GM19468 (cell line): ENCODE measurements at regions not wholly inside any gene's neighbourhood (a gene's known extent, or its start where the extent isn't known, plus 50 kb on each side); places are given as distances from the start of the nearest gene placed in this dataset.

ENCODE experiments used
- ATAC-seq: cut with Tn5 transposase; IDR thresholded peaks from one replicate; pipeline ENCODE4 v1.9.1; 2021; ENCODE audit warnings: mild to moderate bottlenecking, moderate library complexity, moderate number of reproducible peaks; ENCODE audit not compliant: unreplicated experiment; ENCODE audit errors: extremely low read depth

- no peak for ATAC-seq
Observed at GRCh38 chr2:16015210-16015902, 75.0 kb downstream of the MYCN start.

DNA sequence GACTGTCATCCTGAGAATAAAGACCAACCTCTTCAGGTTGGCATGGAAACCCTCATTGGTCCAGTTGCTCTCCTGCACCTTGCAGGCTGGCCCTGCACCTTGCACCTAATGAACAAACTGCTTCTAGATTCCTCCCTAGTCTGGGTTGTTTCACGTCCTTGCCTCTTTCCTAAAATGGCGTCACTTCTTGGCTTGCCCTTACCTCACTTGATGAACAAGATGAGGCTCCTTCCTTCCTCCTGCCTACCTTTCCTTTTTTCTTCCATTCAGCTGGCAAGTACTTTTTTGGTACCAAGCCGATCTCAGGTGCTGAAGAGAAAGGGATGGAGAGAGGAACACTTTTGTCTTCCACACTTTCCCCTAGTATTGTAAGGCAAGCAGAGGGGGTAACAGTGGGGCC lies 74.5 kb downstream of the MYCN start:
- no peak for ATAC-seq

GRCh38 chr2:16014041-16014787 lies 73.9 kb downstream of the MYCN start:
- ATAC-seq, result no peak

DNA sequence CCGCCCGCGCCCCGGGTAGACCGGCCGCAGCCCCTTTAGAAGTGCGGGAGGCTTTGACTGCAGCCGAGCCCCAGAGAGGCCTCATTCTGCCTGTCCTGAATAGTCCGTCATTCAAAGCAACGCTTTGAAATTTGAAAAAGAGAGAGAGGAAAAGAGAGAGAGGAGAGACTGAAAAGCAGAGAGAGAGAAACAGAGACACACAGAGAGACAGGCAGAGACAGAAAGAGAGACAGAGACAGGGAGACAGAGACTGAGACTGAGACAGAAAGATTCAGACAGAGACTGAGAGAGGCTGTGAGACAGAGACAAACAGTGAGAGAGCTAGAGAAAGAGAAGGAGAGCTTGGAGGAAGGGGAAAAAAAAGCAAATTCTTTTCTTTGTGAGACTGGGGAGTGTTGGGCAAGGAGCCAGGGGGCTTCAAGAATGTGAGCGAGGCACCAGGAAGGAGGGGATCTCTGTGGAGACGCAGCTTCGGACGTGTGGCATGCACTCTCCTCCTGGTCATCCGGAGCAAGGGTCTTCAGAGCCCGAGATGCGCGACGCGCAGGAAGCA lies 73.1 kb downstream of the MYCN start:
- ATAC-seq, result no peak

GRCh38 chr2:16012626-16013358 lies 72.4 kb downstream of the MYCN start:
- no peak for ATAC-seq

DNA sequence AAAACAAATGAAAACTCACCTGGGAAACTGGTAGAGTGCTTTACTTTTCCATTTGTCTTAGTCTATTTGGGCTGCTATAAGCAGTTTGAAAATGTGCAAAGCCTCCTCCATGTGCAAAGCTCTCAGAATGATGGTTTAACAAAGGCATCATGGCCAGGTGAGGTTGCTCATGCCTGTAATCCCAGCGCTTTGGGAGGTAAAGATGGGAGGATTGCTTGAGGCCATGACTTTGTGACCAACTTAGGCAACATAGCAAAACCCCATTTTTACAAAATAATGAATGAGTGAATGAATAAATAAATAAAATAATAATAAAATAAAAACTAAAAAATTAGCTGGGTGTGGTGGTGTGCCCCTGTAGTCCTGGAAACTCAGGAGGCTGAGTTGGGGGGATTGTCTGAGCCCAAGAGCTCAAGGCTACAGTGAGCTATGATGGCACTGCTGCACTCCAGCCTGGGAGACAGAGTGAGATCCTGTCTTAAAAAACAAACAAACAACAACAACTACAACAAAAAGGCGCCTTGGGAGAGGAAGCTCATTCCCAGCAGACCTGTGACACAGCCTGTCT lies 71.8 kb downstream of the MYCN start:
- no peak for ATAC-seq

DNA sequence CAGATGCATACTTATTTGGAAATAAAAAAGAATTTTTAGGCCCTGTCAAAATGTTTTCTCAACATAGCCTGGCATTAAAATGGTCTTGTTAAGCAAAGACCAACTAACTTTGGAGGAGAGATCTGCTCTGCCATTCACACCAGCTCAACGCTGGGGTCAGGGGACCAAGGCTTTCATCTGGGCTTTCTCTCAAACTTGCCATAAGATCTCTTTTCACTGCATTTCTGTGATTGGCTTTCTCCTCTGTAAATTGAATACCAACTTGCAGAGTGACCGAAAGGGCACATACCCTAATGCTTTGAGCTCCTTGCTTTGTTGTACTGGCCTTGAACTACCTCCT lies 71.2 kb downstream of the MYCN start:
- ATAC-seq, result no peak

DNA sequence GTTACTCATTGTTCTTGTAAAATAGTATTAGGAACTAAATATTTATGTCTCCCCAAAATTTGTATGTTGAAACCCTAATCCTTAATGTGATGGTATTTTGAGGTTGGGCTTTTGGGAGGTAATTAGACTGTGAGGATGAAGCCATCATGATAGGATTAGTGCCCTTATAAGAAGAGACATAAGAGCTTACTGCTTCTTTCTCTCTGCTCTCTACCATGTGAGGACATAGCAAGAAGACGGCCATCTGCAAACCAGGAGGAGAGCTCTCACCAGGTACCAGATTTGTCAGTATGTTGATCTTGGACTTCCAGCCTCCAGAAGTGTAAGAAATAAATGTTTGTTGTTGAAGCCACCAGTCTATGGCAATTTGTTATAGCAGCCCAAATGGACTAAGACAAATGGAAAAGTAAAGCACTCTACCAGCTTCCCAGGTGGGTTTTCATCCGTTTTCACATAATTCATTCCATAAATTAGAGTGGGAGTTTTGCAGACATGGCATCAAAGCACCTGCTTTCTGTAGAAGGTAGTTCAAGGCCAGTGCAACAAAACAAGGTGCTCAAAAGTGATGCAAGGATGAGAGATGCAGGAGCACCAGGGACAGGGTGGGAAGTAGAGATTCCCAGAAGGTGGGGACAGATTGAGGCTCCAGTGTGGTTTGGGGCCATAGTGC lies 70.7 kb downstream of the MYCN start:
- ATAC-seq, result no peak

DNA sequence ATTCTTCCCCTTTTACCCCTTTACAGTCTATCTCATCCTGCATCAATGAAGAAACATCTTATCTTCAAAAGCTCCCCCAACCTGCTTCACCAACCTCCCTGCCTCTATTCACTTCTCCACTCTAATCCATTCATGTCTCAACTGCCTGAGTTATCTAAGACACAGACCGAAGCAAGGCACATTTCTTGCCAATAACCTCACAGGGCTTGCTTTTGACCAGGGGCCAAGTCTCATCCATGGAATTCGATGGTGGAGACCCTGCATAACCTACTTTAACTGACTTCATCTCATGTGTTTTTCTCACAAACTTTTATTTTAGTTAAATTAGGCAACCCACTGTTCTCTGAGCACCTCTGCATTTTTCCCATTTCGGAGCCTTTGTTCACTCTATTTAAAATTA lies 69.7 kb downstream of the MYCN start:
- no peak for ATAC-seq

- no peak for ATAC-seq
Observed at GRCh38 chr2:16009560-16009959, 69.2 kb downstream of the MYCN start.

DNA sequence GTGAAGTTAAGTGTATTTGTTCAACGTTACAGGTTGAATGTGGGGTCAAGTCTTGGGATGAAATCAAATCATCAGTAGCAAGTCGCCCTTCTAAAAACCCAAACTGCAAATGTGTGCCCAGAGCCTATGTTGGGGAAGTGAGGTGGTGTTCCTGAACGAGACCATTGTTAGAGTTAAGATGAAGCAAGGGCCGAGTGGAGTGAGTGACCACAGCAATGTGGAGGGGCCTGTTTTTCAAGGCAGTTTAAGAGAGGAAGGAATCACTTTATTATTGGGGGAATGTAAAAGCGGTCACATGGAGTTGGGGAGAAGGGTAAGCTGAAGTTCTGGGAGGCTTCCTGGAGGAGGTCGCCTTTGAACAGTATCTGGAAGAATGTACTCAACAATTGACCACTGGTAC lies 68.5 kb downstream of the MYCN start:
- ATAC-seq, result no peak

- ATAC-seq, result no peak
Observed at GRCh38 chr2:16008331-16008850, 68.0 kb downstream of the MYCN start.

DNA sequence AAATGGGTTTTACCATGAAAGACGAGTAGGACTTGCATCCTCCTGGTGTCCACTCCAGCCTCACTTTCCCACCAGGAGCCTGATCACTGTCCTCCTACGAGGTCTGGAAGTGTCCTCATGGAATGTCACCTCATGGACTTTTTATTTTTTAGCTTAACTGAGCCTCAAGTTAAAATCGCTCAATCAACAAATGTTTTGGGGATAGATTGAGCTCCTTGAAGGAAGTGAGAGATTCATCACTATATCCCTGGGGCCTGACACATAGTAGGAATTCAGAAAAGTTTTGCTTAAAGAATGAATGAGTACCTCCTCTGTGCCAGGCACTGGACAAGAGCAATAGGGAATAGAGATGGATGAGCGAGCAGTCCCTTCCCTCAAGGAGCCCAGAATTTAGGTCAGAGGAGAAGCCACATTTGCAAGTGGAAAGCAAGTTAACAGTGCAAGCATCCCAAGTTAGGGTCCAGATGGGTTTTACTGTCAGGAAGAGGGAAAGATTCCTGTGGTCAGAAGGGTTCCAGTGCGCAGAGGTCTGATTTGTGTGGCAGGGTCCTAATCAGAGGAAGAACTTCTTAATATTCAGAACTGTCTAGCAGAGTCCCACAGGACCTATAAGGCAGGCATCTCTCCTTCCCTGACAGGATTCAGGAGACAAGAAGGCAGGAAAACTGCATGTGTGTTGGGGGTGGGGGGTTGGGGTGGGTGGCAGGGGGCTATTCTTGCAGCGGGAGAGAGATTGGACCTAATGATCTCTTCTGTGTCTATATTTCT lies 67.0 kb downstream of the MYCN start:
- no peak for ATAC-seq

- no peak for ATAC-seq
Observed at GRCh38 chr2:16006537-16007166, 66.3 kb downstream of the MYCN start.

- no peak for ATAC-seq
Observed at GRCh38 chr2:16005816-16006536, 65.6 kb downstream of the MYCN start.

GRCh38 chr2:16005389-16005788 lies 65.0 kb downstream of the MYCN start:
- ATAC-seq, result no peak

DNA sequence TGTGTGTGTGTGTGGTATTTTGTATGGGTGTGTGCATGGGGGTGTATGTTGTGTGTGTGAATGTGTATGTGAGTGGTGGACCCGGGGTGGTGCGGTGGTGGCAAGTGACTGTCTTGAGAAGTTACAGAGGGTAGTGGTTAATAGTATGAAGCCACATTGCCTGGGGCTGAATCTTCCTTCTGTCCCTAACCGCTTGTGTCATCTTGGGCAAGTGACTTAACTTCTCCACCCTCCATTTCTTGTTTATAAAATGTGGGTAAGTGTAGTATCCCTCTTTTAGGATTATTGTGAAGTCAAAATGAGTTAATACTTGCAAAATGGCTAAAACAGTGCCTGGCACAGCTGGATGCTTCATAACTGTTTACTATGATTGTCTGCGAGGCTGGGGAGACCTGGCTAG lies 63.5 kb downstream of the MYCN start:
- ATAC-seq, result no peak

DNA sequence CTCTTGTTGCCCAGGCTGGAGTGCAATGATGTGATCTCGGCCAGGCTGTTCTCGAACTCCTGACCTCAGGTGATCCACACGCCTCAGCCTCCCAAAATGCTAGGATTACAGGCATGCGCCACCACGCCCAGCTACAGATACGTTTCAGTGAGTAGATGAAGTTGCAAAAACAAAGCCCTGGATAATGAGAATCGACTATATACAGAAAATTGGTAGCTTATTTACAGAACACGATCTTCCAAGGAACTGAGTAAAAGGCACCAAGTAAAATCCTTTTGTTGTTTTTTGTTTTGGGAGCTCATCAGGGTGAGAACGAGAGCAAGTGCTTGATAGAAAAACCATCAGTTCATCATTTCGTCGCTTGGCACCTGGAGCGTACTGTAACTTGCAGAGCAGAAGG lies 62.8 kb downstream of the MYCN start:
- ATAC-seq, result no peak
